OCI-LY3 (cell line): ENCODE measurements at regions not wholly inside any gene's neighbourhood (a gene's known extent, or its start where the extent isn't known, plus 50 kb on each side); places are given as distances from the start of the nearest gene placed in this dataset.

ENCODE experiments used
- H2AFZ ChIP-seq: fragments of 200-600, 300-600 bp; shearing (Covaris generic); 2 replicates; pipeline ENCODE4 v1.6.0; 2014; ENCODE audit warnings: antibody characterized with exemption, low read depth, low read length
- H3K27ac ChIP-seq: fragments of 200-600, 300-600 bp; sonication (generic); 2 replicates; pipeline ENCODE4 v1.5.1; 2014; ENCODE audit warnings: mild to moderate bottlenecking, low read length, moderate library complexity, mixed read lengths
- H3K27me3 ChIP-seq: fragments of 200-600, 300-600 bp; sonication (generic); 2 replicates; pipeline ENCODE4 v1.6.1; 2014; ENCODE audit warnings: low read depth, low read length, mixed read lengths
- H3K36me3 ChIP-seq: fragments of 200-600, 300-600 bp; sonication (generic); replicated peaks from 2 replicates; pipeline ENCODE3; 2014; ENCODE audit warnings: low read depth, low read length, mixed read lengths
- H3K4me1 ChIP-seq: fragments of 300-600, 200-600 bp; sonication (generic); 2 replicates; pipeline ENCODE4 v1.6.1; 2014; ENCODE audit warnings: low read length, mixed read lengths
- H3K4me2 ChIP-seq: fragments of 200-600, 300-600 bp; sonication (generic); 2 replicates; pipeline ENCODE4 v1.6.1; 2014; ENCODE audit warnings: low read length, mixed read lengths
- H3K4me3 ChIP-seq: fragments of 300-600, 200-600 bp; sonication (generic); 2 replicates; pipeline ENCODE4 v1.5.1; 2014; ENCODE audit warnings: antibody characterized with exemption, mild to moderate bottlenecking, low read length, moderate library complexity
- H3K79me2 ChIP-seq: fragments of 300-600, 200-600 bp; shearing (Covaris generic); 2 replicates; pipeline ENCODE4 v1.6.1; 2014; ENCODE audit warnings: mild to moderate bottlenecking, low read length, mixed read lengths
- H3K9ac ChIP-seq: fragments of 300-600, 200-600 bp; shearing (Covaris generic); 2 replicates; pipeline ENCODE4 v1.6.0; 2014; ENCODE audit warnings: mild to moderate bottlenecking, low read length, moderate library complexity
- H3K9me3 ChIP-seq: fragments of 200-600, 300-600 bp; shearing (Covaris generic); 2 replicates; pipeline ENCODE4 v1.6.1; 2014; ENCODE audit warnings: low read length, mixed read lengths; ENCODE audit not compliant: insufficient read depth
- H4K20me1 ChIP-seq: fragments of 200-600, 300-600 bp; sonication (generic); 2 replicates; pipeline ENCODE4 v1.6.1; 2016; ENCODE audit warnings: low read length, mixed read lengths; ENCODE audit not compliant: insufficient read depth
- CTCF ChIP-seq: fragments of 200-600, 300-600 bp; sonication (generic); IDR thresholded peaks from 2 replicates; pipeline ENCODE4 v1.5.1; 2014; ENCODE audit warnings: antibody characterized with exemption, low read length, low read depth
- EZH2phosphoT487 ChIP-seq: fragments of 200-600 bp; shearing (Covaris generic); IDR thresholded peaks from 2 replicates; pipeline ENCODE4 v1.6.1; 2018; ENCODE audit warnings: antibody characterized with exemption, mixed run types, low read depth

- Histone ChIP-seq H4K20me1 (no peaks in the 10 kb centered on the region), H3K27me3 (no peaks in the 10 kb centered on the region), H3K79me2 (no peaks in the 10 kb centered on the region), H2AFZ (no peak overlapping the region), H3K9ac (no peak overlapping the region), H3K27ac (no peak overlapping the region), H3K36me3 (peaks cover 7% of the 10 kb centered on the region), H3K4me3 (no peak overlapping the region), H3K4me1 (peaks cover under 1% of the 10 kb centered on the region), H3K4me2 (no peak overlapping the region), H3K9me3 (peaks cover 8% of the 10 kb centered on the region)
- TF ChIP-seq CTCF (no peak), EZH2phosphoT487 (no peak)
These were observed 174.7 kb upstream of the DAAM1 start for GRCh38 chr14:59013672-59014298.

- peaks cover 13% of the 10 kb centered on the region for H3K4me1 ChIP-seq
- H4K20me1 ChIP-seq: no peaks in the 10 kb centered on the region
- H3K27ac ChIP-seq: no peak overlapping the region
- H3K79me2 ChIP-seq: no peaks in the 10 kb centered on the region
- H3K9me3 ChIP-seq: peaks cover 8% of the 10 kb centered on the region
- H3K9ac ChIP-seq: no peak overlapping the region
- no peak overlapping the region for H2AFZ ChIP-seq
- TF ChIP-seq EZH2phosphoT487: no peak
- no peak for TF ChIP-seq CTCF
- no peaks in the 10 kb centered on the region for H3K27me3 ChIP-seq
- H3K4me3 ChIP-seq: no peak overlapping the region
- H3K36me3 ChIP-seq: peaks cover 7% of the 10 kb centered on the region
- H3K4me2 ChIP-seq: no peak overlapping the region
These were observed 173.0 kb upstream of the DAAM1 start for GRCh38 chr14:59015482-59015881.

GRCh38 chr14:59017285-59017965, 171.0 kb upstream of the DAAM1 start:
- no peak overlapping the region for H3K9ac ChIP-seq
- no peak overlapping the region for H3K4me2 ChIP-seq
- H3K27ac ChIP-seq: no peak overlapping the region
- H3K9me3 ChIP-seq: peaks cover 8% of the 10 kb centered on the region
- no peak overlapping the region for H2AFZ ChIP-seq
- no peaks in the 10 kb centered on the region for H3K27me3 ChIP-seq
- TF ChIP-seq EZH2phosphoT487 (no peak), CTCF (no peak)
- no peak overlapping the region for H3K4me3 ChIP-seq
- no peaks in the 10 kb centered on the region for H4K20me1 ChIP-seq
- peaks cover 16% of the 10 kb centered on the region for H3K4me1 ChIP-seq
- no peaks in the 10 kb centered on the region for H3K79me2 ChIP-seq
- peaks cover 7% of the 10 kb centered on the region for H3K36me3 ChIP-seq

- H3K4me1 ChIP-seq: peaks cover 16% of the 10 kb centered on the region
- no peak for TF ChIP-seq EZH2phosphoT487
- TF ChIP-seq CTCF: no peak
- H3K4me3 ChIP-seq: no peak overlapping the region
- no peak overlapping the region for H3K27ac ChIP-seq
- no peaks in the 10 kb centered on the region for H3K79me2 ChIP-seq
- H3K4me2 ChIP-seq: no peak overlapping the region
- no peak overlapping the region for H2AFZ ChIP-seq
- H4K20me1 ChIP-seq: no peaks in the 10 kb centered on the region
- no peak overlapping the region for H3K9ac ChIP-seq
- H3K27me3 ChIP-seq: no peaks in the 10 kb centered on the region
- peaks cover 3% of the 10 kb centered on the region for H3K9me3 ChIP-seq
- peaks cover 2% of the 10 kb centered on the region for H3K36me3 ChIP-seq
These were observed 170.0 kb upstream of the DAAM1 start for GRCh38 chr14:59018460-59018859.
